Mesenchymal stem cell (in vitro differentiated cells and primary cell): ENCODE measurements at regions not wholly inside any gene's neighbourhood (a gene's known extent, or its start where the extent isn't known, plus 50 kb on each side); places are given as distances from the start of the nearest gene placed in this dataset.

Experiments
- DNase-seq: peaks from one replicate; pipeline ENCODE4 v3.0.0-alpha.2; 2013
- H2AFZ ChIP-seq: one replicate; pipeline ENCODE4 v1.6.1; 2013; ENCODE audit warnings: low read depth, mild to moderate bottlenecking, control low read depth, inconsistent platforms, low read length, moderate library complexity
- H2AK5ac ChIP-seq: 2 replicates; pipeline ENCODE4 v1.6.1; 2013; ENCODE audit warnings: low read length, moderate library complexity, mild to moderate bottlenecking, inconsistent platforms; ENCODE audit not compliant: severe bottlenecking
- H2BK120ac ChIP-seq: one replicate; pipeline ENCODE4 v1.6.1; 2013; ENCODE audit warnings: low read depth, mild to moderate bottlenecking, inconsistent platforms, low read length, moderate library complexity
- H2BK12ac ChIP-seq, 2 experiments: one replicate each; pipeline ENCODE4 v1.6.1; 2013; ENCODE audit warnings: inconsistent platforms in 2 of 2, low read length in 2 of 2, mild to moderate bottlenecking in 2 of 2, moderate library complexity in 2 of 2, control low read depth in 1 of 2
- H2BK15ac ChIP-seq: one replicate; pipeline ENCODE4 v1.6.1; 2013; ENCODE audit warnings: mild to moderate bottlenecking, low read depth, inconsistent platforms; ENCODE audit not compliant: poor library complexity, severe bottlenecking
- H2BK5ac ChIP-seq: 2 replicates; pipeline ENCODE4 v1.6.1; 2013; ENCODE audit warnings: low read depth, mild to moderate bottlenecking, low read length, control low read depth, inconsistent platforms; ENCODE audit not compliant: poor library complexity, severe bottlenecking
- H3K14ac ChIP-seq, 2 experiments: one replicate each; pipeline ENCODE4 v1.6.1; 2013; ENCODE audit warnings: inconsistent platforms in 2 of 2, low read length in 2 of 2, control low read depth in 1 of 2, mild to moderate bottlenecking in 1 of 2, moderate library complexity in 1 of 2
- H3K18ac ChIP-seq, 2 experiments: one replicate each; pipeline ENCODE4 v1.6.1; 2013; ENCODE audit warnings: inconsistent platforms in 2 of 2, low read length in 2 of 2, control low read depth in 1 of 2, low read depth in 1 of 2, mild to moderate bottlenecking in 1 of 2
- H3K23ac ChIP-seq, 2 experiments: one replicate each; pipeline ENCODE4 v1.6.1; 2013; ENCODE audit warnings: inconsistent platforms in 2 of 2, low read length in 2 of 2, mild to moderate bottlenecking in 2 of 2, moderate library complexity in 2 of 2, control low read depth in 1 of 2
- H3K27ac ChIP-seq: 2 replicates; pipeline ENCODE4 v1.5.1; 2013; ENCODE audit warnings: mild to moderate bottlenecking, moderate library complexity, low read length, control low read depth, inconsistent platforms; ENCODE audit not compliant: poor library complexity, severe bottlenecking
- H3K27me3 ChIP-seq, 2 experiments: 2 replicates each; pipeline versions ENCODE4 v1.6.1 to v1.7.0; 2013; ENCODE audit warnings: low read length in 2 of 2, mild to moderate bottlenecking in 2 of 2, moderate library complexity in 2 of 2, control low read depth in 1 of 2, inconsistent platforms in 1 of 2; ENCODE audit not compliant: control insufficient read depth in 1 of 2, insufficient read depth in 1 of 2
- H3K36me3 ChIP-seq, 2 experiments: 2 replicates each; pipeline versions ENCODE4 v1.6.1 to v1.7.0; 2013; ENCODE audit warnings: low read length in 2 of 2, control low read depth in 1 of 2, inconsistent platforms in 1 of 2, low read depth in 1 of 2, mild to moderate bottlenecking in 1 of 2; ENCODE audit not compliant: insufficient read depth in 2 of 2, control insufficient read depth in 1 of 2
- H3K4ac ChIP-seq, 2 experiments: one replicate each; pipeline ENCODE4 v1.6.1; 2013; ENCODE audit warnings: inconsistent platforms in 2 of 2, low read length in 2 of 2, mild to moderate bottlenecking in 2 of 2, moderate library complexity in 2 of 2, control low read depth in 1 of 2, low read depth in 1 of 2
- H3K4me1 ChIP-seq: 2 replicates; pipeline ENCODE4 v1.6.1; 2013; ENCODE audit warnings: low read depth, low read length, control low read depth; ENCODE audit not compliant: control insufficient read depth, insufficient read depth
- H3K4me2 ChIP-seq: 2 replicates; pipeline ENCODE4 v1.6.1; 2013; ENCODE audit warnings: low read length, mild to moderate bottlenecking, inconsistent platforms; ENCODE audit not compliant: poor library complexity, severe bottlenecking
- H3K4me3 ChIP-seq, 2 experiments: 2 replicates each; pipeline versions ENCODE4 v1.5.1 to v1.7.0; 2013; ENCODE audit warnings: low read length in 2 of 2, mild to moderate bottlenecking in 2 of 2, control low read depth in 1 of 2, low read depth in 1 of 2; ENCODE audit not compliant: insufficient read depth in 1 of 2
- H3K79me1 ChIP-seq: replicated peaks from 2 replicates; pipeline ENCODE4 v1.6.1; 2013; ENCODE audit warnings: mild to moderate bottlenecking, control low read depth, low read length, inconsistent platforms; ENCODE audit not compliant: poor library complexity, severe bottlenecking
- H3K9ac ChIP-seq: 2 replicates; pipeline ENCODE4 v1.7.0; 2013; ENCODE audit warnings: mild to moderate bottlenecking, low read length, moderate library complexity
- H3K9me3 ChIP-seq: 2 replicates; pipeline ENCODE4 v1.7.0; 2013; ENCODE audit warnings: mild to moderate bottlenecking, low read length; ENCODE audit not compliant: control insufficient read depth
- H4K8ac ChIP-seq: one replicate; pipeline ENCODE4 v1.6.1; 2013; ENCODE audit warnings: inconsistent platforms, mild to moderate bottlenecking, low read length, moderate library complexity
- H4K91ac ChIP-seq: one replicate; pipeline ENCODE4 v1.6.1; 2013; ENCODE audit warnings: mild to moderate bottlenecking, low read length, inconsistent platforms
- WGBS: methylation state at CpG from one replicate; pipeline ENCODE4 v1.1.7; 2013; ENCODE audit warnings: mixed read lengths; 5-methylcytosine and 5-hydroxymethylcytosine counted together

GRCh38 chr13:111558700-111559088 is 238.3 kb downstream of the TEX29 start:
- no peak overlapping the region for H2BK5ac ChIP-seq
- no peak overlapping the region for H2BK15ac ChIP-seq
- H3K4me3 ChIP-seq: no peak overlapping the region
- H2BK120ac ChIP-seq: no peak overlapping the region
- no peak overlapping the region for H2AK5ac ChIP-seq
- H3K4me1 ChIP-seq: peaks cover 2% of the 10 kb centered on the region
- H3K23ac ChIP-seq: no peak overlapping the region
- H3K27me3 ChIP-seq: no peaks in the 10 kb centered on the region
- no peak for DNase-seq
- no peak overlapping the region for H3K27ac ChIP-seq
- H3K14ac ChIP-seq: no peak overlapping the region
- H3K79me1 ChIP-seq: no peaks in the 10 kb centered on the region
- no peak overlapping the region for H4K8ac ChIP-seq
- H3K4ac ChIP-seq: no peak overlapping the region
- H3K9ac ChIP-seq: no peak overlapping the region
- H3K18ac ChIP-seq: no peak overlapping the region
- no peaks in the 10 kb centered on the region for H3K36me3 ChIP-seq
- H3K9me3 ChIP-seq: no peaks in the 10 kb centered on the region
- H2BK12ac ChIP-seq: no peak overlapping the region
- H4K91ac ChIP-seq: no peak overlapping the region
- 68% methylated on average over 12 of the region's 16 CpGs for WGBS
- H2AFZ ChIP-seq: no peak overlapping the region
- no peak overlapping the region for H3K4me2 ChIP-seq

- no peak overlapping the region for H2BK120ac ChIP-seq
- no peak overlapping the region for H3K14ac ChIP-seq
- no peak overlapping the region for H4K8ac ChIP-seq
- no peak overlapping the region for H2BK12ac ChIP-seq
- no peak overlapping the region for H2BK5ac ChIP-seq
- peaks cover 2% of the 10 kb centered on the region for H3K4me1 ChIP-seq
- no peak overlapping the region for H3K4me2 ChIP-seq
- H3K23ac ChIP-seq: no peak overlapping the region
- no peak overlapping the region for H2BK15ac ChIP-seq
- no peak overlapping the region for H3K18ac ChIP-seq
- H3K4ac ChIP-seq: no peak overlapping the region
- H3K27ac ChIP-seq: no peak overlapping the region
- H2AFZ ChIP-seq: no peak overlapping the region
- H2AK5ac ChIP-seq: no peak overlapping the region
- no peak overlapping the region for H4K91ac ChIP-seq
- no peaks in the 10 kb centered on the region for H3K36me3 ChIP-seq
- H3K27me3 ChIP-seq: no peaks in the 10 kb centered on the region
- H3K9me3 ChIP-seq: no peaks in the 10 kb centered on the region
- 61% methylated on average over 26 of the region's 26 CpGs for WGBS
- H3K79me1 ChIP-seq: no peaks in the 10 kb centered on the region
- no peak overlapping the region for H3K4me3 ChIP-seq
- no peak overlapping the region for H3K9ac ChIP-seq
- no peak for DNase-seq
Observed at GRCh38 chr13:111559612-111560403, 239.4 kb downstream of the TEX29 start.

DNA sequence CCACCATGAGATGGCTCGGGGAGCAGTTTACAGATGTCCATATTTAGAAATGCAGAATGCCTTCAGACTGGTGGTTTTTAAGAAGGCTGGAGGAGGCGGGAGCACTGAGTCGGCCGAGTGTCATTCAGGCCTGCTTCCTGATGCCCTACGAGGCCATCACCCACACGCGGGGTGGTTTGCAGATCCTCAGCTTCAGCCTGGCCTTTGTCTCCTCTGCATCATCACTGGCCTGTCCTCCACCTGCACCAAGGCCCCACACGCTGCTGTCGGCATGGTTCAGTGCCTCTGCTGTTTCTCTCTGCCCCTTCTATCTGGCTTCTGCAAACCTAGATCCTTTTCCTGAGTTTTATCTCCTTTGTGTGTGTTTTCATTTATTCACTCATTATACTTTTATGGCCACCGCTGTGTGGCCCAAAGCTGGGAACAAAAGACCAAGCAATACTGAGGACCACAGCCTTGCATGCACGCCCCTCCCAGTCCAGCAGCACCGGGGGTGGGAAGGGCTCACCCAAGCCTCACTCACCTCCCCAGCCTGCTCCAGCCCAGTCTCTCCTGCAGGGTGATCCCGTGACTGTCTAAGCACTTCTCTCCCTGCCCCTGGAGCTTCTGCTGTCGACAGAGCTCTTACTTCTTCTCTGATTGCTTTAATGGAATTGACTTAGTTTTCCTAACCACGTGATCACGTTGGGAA is 240.8 kb downstream of the TEX29 start:
- no peak overlapping the region for H3K18ac ChIP-seq
- H2AK5ac ChIP-seq: no peak overlapping the region
- DNase-seq: no peak
- H3K14ac ChIP-seq: no peak overlapping the region
- H2BK5ac ChIP-seq: no peak overlapping the region
- no peak overlapping the region for H3K4me2 ChIP-seq
- WGBS: 82% methylated on average over 16 of the region's 16 CpGs
- H3K23ac ChIP-seq: no peak overlapping the region
- no peak overlapping the region for H3K27ac ChIP-seq
- no peak overlapping the region for H3K4ac ChIP-seq
- no peak overlapping the region for H2AFZ ChIP-seq
- H2BK120ac ChIP-seq: no peak overlapping the region
- no peaks in the 10 kb centered on the region for H3K79me1 ChIP-seq
- no peaks in the 10 kb centered on the region for H3K9me3 ChIP-seq
- H4K8ac ChIP-seq: no peak overlapping the region
- H4K91ac ChIP-seq: no peak overlapping the region
- H2BK15ac ChIP-seq: no peak overlapping the region
- no peak overlapping the region for H3K9ac ChIP-seq
- no peak overlapping the region for H3K4me3 ChIP-seq
- H3K36me3 ChIP-seq: no peaks in the 10 kb centered on the region
- H2BK12ac ChIP-seq: no peak overlapping the region
- peaks cover 2% of the 10 kb centered on the region for H3K4me1 ChIP-seq
- no peaks in the 10 kb centered on the region for H3K27me3 ChIP-seq

DNA sequence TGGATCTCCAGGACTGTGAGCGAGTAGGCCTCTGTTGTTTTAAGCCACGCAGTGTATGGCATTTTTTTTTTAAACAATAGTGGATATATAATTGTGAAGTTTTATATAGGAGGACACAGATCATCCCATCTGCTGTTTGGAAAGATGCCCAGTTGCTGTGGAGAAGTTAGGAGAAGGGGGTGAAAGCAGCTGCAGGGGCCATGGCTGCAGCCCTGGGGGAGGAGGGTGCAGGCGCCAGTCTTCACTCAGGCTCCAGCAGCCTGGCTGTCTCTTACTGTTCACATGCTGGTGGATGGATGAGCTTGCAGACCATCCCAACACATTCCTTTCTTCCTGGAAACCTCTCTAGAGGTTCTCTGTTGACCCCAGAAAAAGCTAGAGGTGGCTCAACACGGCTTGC is 242.3 kb downstream of the TEX29 start:
- Histone ChIP-seq H3K4me1 (peaks cover 2% of the 10 kb centered on the region), H2AK5ac (no peak overlapping the region), H3K9me3 (no peaks in the 10 kb centered on the region), H3K36me3 (no peaks in the 10 kb centered on the region), H2BK15ac (no peak overlapping the region), H2BK12ac (no peak overlapping the region), H3K27ac (no peak overlapping the region), H3K27me3 (no peaks in the 10 kb centered on the region), H4K8ac (no peak overlapping the region), H3K79me1 (no peaks in the 10 kb centered on the region), H3K4me3 (no peak overlapping the region), H2BK5ac (no peak overlapping the region), H3K4ac (no peak overlapping the region), H4K91ac (no peak overlapping the region), H2AFZ (no peak overlapping the region), H3K18ac (no peak overlapping the region), H3K4me2 (no peak overlapping the region), H3K23ac (no peak overlapping the region), H3K9ac (no peak overlapping the region), H3K14ac (no peak overlapping the region), H2BK120ac (no peak overlapping the region)
- WGBS: 77% methylated on average over 4 of the region's 4 CpGs
- DNase-seq: no peak
